ENCODE measurements at regions not wholly inside any gene's neighbourhood (a gene's known extent, or its start where the extent isn't known, plus 50 kb on each side); places are given as distances from the start of the nearest gene placed in this dataset.
"Not testable (repeated sequence)": the region's sequence is repeated elsewhere in the genome, so short reads cannot be mapped to it uniquely, and the experiment has no call there.

GRCh38 chr7:91784469-91784868, 96.0 kb downstream of the MTERF1 start:
- no peak overlapping the region for H3K27ac ChIP-seq (ENCODE audit: low read length)
- no peaks in the 10 kb centered on the region for H3K9me3 ChIP-seq (ENCODE audit: control insufficient read depth, insufficient read depth, low read length)
- no peaks in the 10 kb centered on the region for H3K36me3 ChIP-seq (ENCODE audit: control insufficient read depth, insufficient read depth, low read length)
- H3K4me3 ChIP-seq (ENCODE audit: low read length), result no peak overlapping the region
- WGBS (ENCODE audit: insufficient coverage, insufficient read length), result no CpG with 5 or more reads among the region's 3 CpGs
- DNase-seq (ENCODE audit: low read depth, low spot score), result no peak
- no peaks in the 10 kb centered on the region for H3K4me1 ChIP-seq (ENCODE audit: control insufficient read depth, insufficient read depth, low read length)
- H3K27me3 ChIP-seq (ENCODE audit: control insufficient read depth, insufficient read depth, low read length), result no peaks in the 10 kb centered on the region

- Histone ChIP-seq H3K4me1 (ENCODE audit: control insufficient read depth, insufficient read depth, low read length) (no peaks in the 10 kb centered on the region), H3K4me3 (ENCODE audit: low read length) (no peak overlapping the region), H3K27ac (ENCODE audit: low read length) (no peak overlapping the region), H3K36me3 (ENCODE audit: control insufficient read depth, insufficient read depth, low read length) (no peaks in the 10 kb centered on the region), H3K27me3 (ENCODE audit: control insufficient read depth, insufficient read depth, low read length) (no peaks in the 10 kb centered on the region), H3K9me3 (ENCODE audit: control insufficient read depth, insufficient read depth, low read length) (no peaks in the 10 kb centered on the region)
- DNase-seq (ENCODE audit: low read depth, low spot score), result no peak
- no CpG with 5 or more reads among the region's 2 CpGs for WGBS (ENCODE audit: insufficient coverage, insufficient read length)
These were observed 92.6 kb downstream of the MTERF1 start for GRCh38 chr7:91787931-91788330.

GRCh38 chr7:91789086-91789485, 91.4 kb downstream of the MTERF1 start:
- Histone ChIP-seq H3K27ac (ENCODE audit: low read length) (no peak overlapping the region), H3K4me1 (ENCODE audit: control insufficient read depth, insufficient read depth, low read length) (no peaks in the 10 kb centered on the region), H3K27me3 (ENCODE audit: control insufficient read depth, insufficient read depth, low read length) (no peaks in the 10 kb centered on the region), H3K36me3 (ENCODE audit: control insufficient read depth, insufficient read depth, low read length) (no peaks in the 10 kb centered on the region), H3K9me3 (ENCODE audit: control insufficient read depth, insufficient read depth, low read length) (no peaks in the 10 kb centered on the region), H3K4me3 (ENCODE audit: low read length) (no peak overlapping the region)
- WGBS (ENCODE audit: insufficient coverage, insufficient read length), result no CpG with 5 or more reads among the region's 2 CpGs
- no peak for DNase-seq (ENCODE audit: low read depth, low spot score)

- no CpG with 5 or more reads among the region's 1 CpG for WGBS (ENCODE audit: insufficient coverage, insufficient read length)
- H3K27me3 ChIP-seq (ENCODE audit: control insufficient read depth, insufficient read depth, low read length), result no peaks in the 10 kb centered on the region
- H3K36me3 ChIP-seq (ENCODE audit: control insufficient read depth, insufficient read depth, low read length), result no peaks in the 10 kb centered on the region
- H3K9me3 ChIP-seq (ENCODE audit: control insufficient read depth, insufficient read depth, low read length), result no peaks in the 10 kb centered on the region
- no peak for DNase-seq (ENCODE audit: low read depth, low spot score)
- H3K4me3 ChIP-seq (ENCODE audit: low read length), result no peak overlapping the region
- no peak overlapping the region for H3K27ac ChIP-seq (ENCODE audit: low read length)
- H3K4me1 ChIP-seq (ENCODE audit: control insufficient read depth, insufficient read depth, low read length), result no peaks in the 10 kb centered on the region
These were observed 90.9 kb downstream of the MTERF1 start for GRCh38 chr7:91789558-91789957.

GRCh38 chr7:91790646-91791045, 89.9 kb downstream of the MTERF1 start:
- not testable (repeated sequence) for H3K4me1 ChIP-seq (ENCODE audit: control insufficient read depth, insufficient read depth, low read length); H3K36me3 ChIP-seq (ENCODE audit: control insufficient read depth, insufficient read depth, low read length); H3K4me3 ChIP-seq (ENCODE audit: low read length); DNase-seq (ENCODE audit: low read depth, low spot score); H3K9me3 ChIP-seq (ENCODE audit: control insufficient read depth, insufficient read depth, low read length); H3K27ac ChIP-seq (ENCODE audit: low read length); H3K27me3 ChIP-seq (ENCODE audit: control insufficient read depth, insufficient read depth, low read length)
- WGBS (ENCODE audit: insufficient coverage, insufficient read length), result no CpG with 5 or more reads among the region's 10 CpGs

- no peaks in the 10 kb centered on the region for H3K4me1 ChIP-seq (ENCODE audit: control insufficient read depth, insufficient read depth, low read length)
- no peaks in the 10 kb centered on the region for H3K9me3 ChIP-seq (ENCODE audit: control insufficient read depth, insufficient read depth, low read length)
- H3K36me3 ChIP-seq (ENCODE audit: control insufficient read depth, insufficient read depth, low read length), result no peaks in the 10 kb centered on the region
- 100% methylated on average over 2 of the region's 3 CpGs for WGBS (ENCODE audit: insufficient coverage, insufficient read length)
- H3K27me3 ChIP-seq (ENCODE audit: control insufficient read depth, insufficient read depth, low read length), result no peaks in the 10 kb centered on the region
- no peak for DNase-seq (ENCODE audit: low read depth, low spot score)
- no peak overlapping the region for H3K27ac ChIP-seq (ENCODE audit: low read length)
- H3K4me3 ChIP-seq (ENCODE audit: low read length), result no peak overlapping the region
These were observed 84.4 kb downstream of the MTERF1 start for GRCh38 chr7:91796122-91796521.

GRCh38 chr7:91798425-91798824, 82.1 kb downstream of the MTERF1 start:
- H3K4me1 ChIP-seq (ENCODE audit: control insufficient read depth, insufficient read depth, low read length), result no peaks in the 10 kb centered on the region
- no peak overlapping the region for H3K4me3 ChIP-seq (ENCODE audit: low read length)
- no peak for DNase-seq (ENCODE audit: low read depth, low spot score)
- H3K27me3 ChIP-seq (ENCODE audit: control insufficient read depth, insufficient read depth, low read length), result no peaks in the 10 kb centered on the region
- H3K9me3 ChIP-seq (ENCODE audit: control insufficient read depth, insufficient read depth, low read length), result no peaks in the 10 kb centered on the region
- H3K36me3 ChIP-seq (ENCODE audit: control insufficient read depth, insufficient read depth, low read length), result no peaks in the 10 kb centered on the region
- WGBS (ENCODE audit: insufficient coverage, insufficient read length), result no CpG with 5 or more reads among the region's 3 CpGs
- no peak overlapping the region for H3K27ac ChIP-seq (ENCODE audit: low read length)

- Histone ChIP-seq H3K27me3 (ENCODE audit: control insufficient read depth, insufficient read depth, low read length) (no peaks in the 10 kb centered on the region), H3K4me3 (ENCODE audit: low read length) (no peak overlapping the region), H3K36me3 (ENCODE audit: control insufficient read depth, insufficient read depth, low read length) (no peaks in the 10 kb centered on the region), H3K4me1 (ENCODE audit: control insufficient read depth, insufficient read depth, low read length) (no peaks in the 10 kb centered on the region), H3K27ac (ENCODE audit: low read length) (no peak overlapping the region), H3K9me3 (ENCODE audit: control insufficient read depth, insufficient read depth, low read length) (no peaks in the 10 kb centered on the region)
- WGBS (ENCODE audit: insufficient coverage, insufficient read length), result no CpG with 5 or more reads among the region's 9 CpGs
- no peak for DNase-seq (ENCODE audit: low read depth, low spot score)
These were observed 80.1 kb downstream of the MTERF1 start for GRCh38 chr7:91800389-91800788.

- no peaks in the 10 kb centered on the region for H3K9me3 ChIP-seq (ENCODE audit: control insufficient read depth, insufficient read depth, low read length)
- no peaks in the 10 kb centered on the region for H3K4me1 ChIP-seq (ENCODE audit: control insufficient read depth, insufficient read depth, low read length)
- H3K4me3 ChIP-seq (ENCODE audit: low read length), result no peak overlapping the region
- no peaks in the 10 kb centered on the region for H3K36me3 ChIP-seq (ENCODE audit: control insufficient read depth, insufficient read depth, low read length)
- WGBS (ENCODE audit: insufficient coverage, insufficient read length), result no CpG with 5 or more reads among the region's 5 CpGs
- no peak for DNase-seq (ENCODE audit: low read depth, low spot score)
- H3K27ac ChIP-seq (ENCODE audit: low read length), result no peak overlapping the region
- H3K27me3 ChIP-seq (ENCODE audit: control insufficient read depth, insufficient read depth, low read length), result no peaks in the 10 kb centered on the region
These were observed 79.0 kb downstream of the MTERF1 start for GRCh38 chr7:91801331-91801983.

GRCh38 chr7:91811236-91811635, 69.3 kb downstream of the MTERF1 start:
- DNase-seq (ENCODE audit: low read depth, low spot score), result no peak
- Histone ChIP-seq H3K9me3 (ENCODE audit: control insufficient read depth, insufficient read depth, low read length) (no peaks in the 10 kb centered on the region), H3K27me3 (ENCODE audit: control insufficient read depth, insufficient read depth, low read length) (no peaks in the 10 kb centered on the region), H3K36me3 (ENCODE audit: control insufficient read depth, insufficient read depth, low read length) (no peaks in the 10 kb centered on the region), H3K4me1 (ENCODE audit: control insufficient read depth, insufficient read depth, low read length) (no peaks in the 10 kb centered on the region), H3K27ac (ENCODE audit: low read length) (no peak overlapping the region), H3K4me3 (ENCODE audit: low read length) (no peak overlapping the region)
- WGBS (ENCODE audit: insufficient coverage, insufficient read length), result no CpG with 5 or more reads among the region's 3 CpGs

GRCh38 chr7:91811641-91812040, 68.9 kb downstream of the MTERF1 start:
- H3K27me3 ChIP-seq (ENCODE audit: control insufficient read depth, insufficient read depth, low read length), result no peaks in the 10 kb centered on the region
- no peak overlapping the region for H3K4me3 ChIP-seq (ENCODE audit: low read length)
- DNase-seq (ENCODE audit: low read depth, low spot score), result no peak
- H3K4me1 ChIP-seq (ENCODE audit: control insufficient read depth, insufficient read depth, low read length), result no peaks in the 10 kb centered on the region
- no CpG with 5 or more reads among the region's 2 CpGs for WGBS (ENCODE audit: insufficient coverage, insufficient read length)
- H3K9me3 ChIP-seq (ENCODE audit: control insufficient read depth, insufficient read depth, low read length), result no peaks in the 10 kb centered on the region
- no peaks in the 10 kb centered on the region for H3K36me3 ChIP-seq (ENCODE audit: control insufficient read depth, insufficient read depth, low read length)
- H3K27ac ChIP-seq (ENCODE audit: low read length), result no peak overlapping the region
